Breast epithelium (tissue), 3 donors: ENCODE measurements at regions not wholly inside any gene's neighbourhood (a gene's known extent, or its start where the extent isn't known, plus 50 kb on each side); places are given as distances from the start of the nearest gene placed in this dataset.

Source experiments
- CTCF ChIP-seq, 3 donors: fragments of 450-650 bp; IDR thresholded peaks; one replicate each; pipeline ENCODE4 v1.5.1; 2016 to 2017; ENCODE audit warnings: antibody characterized with exemption in 3 of 3, mild to moderate bottlenecking in 3 of 3, moderate library complexity in 3 of 3
- POLR2AphosphoS5 ChIP-seq, 3 donors: sonication (generic); formaldehyde crosslinking; IDR thresholded peaks; one replicate each; pipeline ENCODE4 v1.6.1; 2017; ENCODE audit warnings: antibody characterized with exemption in 3 of 3

GRCh38 chr5:145393426-145393825, 441.7 kb downstream of the PRELID2 start:
- TF ChIP-seq CTCF (IDR thresholded peaks at IDR 0.05) (no peak), POLR2AphosphoS5 (IDR thresholded peaks at IDR 0.05) (no peak)
